Karpas-422 (cell line): ENCODE measurements at regions not wholly inside any gene's neighbourhood (a gene's known extent, or its start where the extent isn't known, plus 50 kb on each side); places are given as distances from the start of the nearest gene placed in this dataset.

Experiments
- DNase-seq: peaks from one replicate; pipeline ENCODE4 v3.0.0-alpha.2; 2015
- H2AFZ ChIP-seq: fragments of 200-600 bp; sonication (generic); 2 replicates; pipeline ENCODE4 v1.6.1; 2014; ENCODE audit warnings: antibody characterized with exemption, low read length, mixed read lengths
- H3K27ac ChIP-seq: fragments of 200-600 bp; sonication (generic); 2 replicates; pipeline ENCODE4 v1.5.1; 2014; ENCODE audit warnings: mild to moderate bottlenecking, low read length, moderate library complexity
- H3K27me3 ChIP-seq: fragments of 200-600 bp; sonication (generic); 2 replicates; pipeline ENCODE4 v1.6.1; 2014; ENCODE audit warnings: low read length, mixed read lengths
- H3K36me3 ChIP-seq: fragments of 200-600 bp; sonication (generic); 2 replicates; pipeline ENCODE4 v1.6.1; 2014; ENCODE audit warnings: low read length, mixed read lengths; ENCODE audit not compliant: insufficient read depth
- H3K4me1 ChIP-seq: fragments of 200-600 bp; sonication (generic); 2 replicates; pipeline ENCODE4 v1.6.1; 2014; ENCODE audit warnings: mild to moderate bottlenecking, low read length, mixed read lengths
- H3K4me2 ChIP-seq: fragments of 200-600 bp; sonication (generic); 2 replicates; pipeline ENCODE4 v1.6.1; 2014; ENCODE audit warnings: low read length, low read depth, mild to moderate bottlenecking; ENCODE audit not compliant: poor library complexity, severe bottlenecking
- H3K4me3 ChIP-seq: fragments of 200-600 bp; sonication (generic); 2 replicates; pipeline ENCODE4 v1.5.1; 2014; ENCODE audit warnings: mild to moderate bottlenecking, antibody characterized with exemption, low read length, mixed read lengths
- H3K79me2 ChIP-seq: fragments of 200-600 bp; sonication (generic); 2 replicates; pipeline ENCODE4 v1.6.1; 2014; ENCODE audit warnings: mild to moderate bottlenecking, low read length, mixed read lengths
- H3K9ac ChIP-seq: fragments of 200-600 bp; sonication (generic); 2 replicates; pipeline ENCODE4 v1.6.0; 2014; ENCODE audit warnings: low read length
- H3K9me2 ChIP-seq: fragments of 200-600 bp; sonication (generic), shearing (Covaris generic); replicated peaks from 2 replicates; pipeline ENCODE4 v1.6.0; 2014; ENCODE audit warnings: mild to moderate bottlenecking, low read length, moderate library complexity; ENCODE audit not compliant: insufficient read depth
- H3K9me3 ChIP-seq: fragments of 300-700, 200-600 bp; sonication (generic); 2 replicates; pipeline ENCODE4 v1.6.1; 2014; ENCODE audit warnings: low read length, mixed read lengths
- H4K20me1 ChIP-seq: fragments of 200-600 bp; sonication (generic); 2 replicates; pipeline ENCODE4 v1.6.1; 2014; ENCODE audit warnings: mild to moderate bottlenecking, antibody characterized with exemption, low read length, low read depth; ENCODE audit not compliant: insufficient read depth

- no peaks in the 10 kb centered on the region for H3K36me3 ChIP-seq
- H4K20me1 ChIP-seq = no peaks in the 10 kb centered on the region
- no peak overlapping the region for H3K4me3 ChIP-seq
- DNase-seq = no peak
- H3K9ac ChIP-seq = no peak overlapping the region
- H2AFZ ChIP-seq = no peak overlapping the region
- no peaks in the 10 kb centered on the region for H3K9me3 ChIP-seq
- H3K27ac ChIP-seq = no peak overlapping the region
- no peaks in the 10 kb centered on the region for H3K27me3 ChIP-seq
- no peaks in the 10 kb centered on the region for H3K4me1 ChIP-seq
- no peak overlapping the region for H3K4me2 ChIP-seq
- H3K79me2 ChIP-seq = no peaks in the 10 kb centered on the region
- no peaks in the 10 kb centered on the region for H3K9me2 ChIP-seq
Observed at GRCh38 chr2:147083664-147084063, 761.2 kb upstream of the ACVR2A start.

- Histone ChIP-seq H3K9me3 (no peaks in the 10 kb centered on the region), H2AFZ (no peak overlapping the region), H3K79me2 (no peaks in the 10 kb centered on the region), H3K4me1 (no peaks in the 10 kb centered on the region), H3K27ac (no peak overlapping the region), H3K4me2 (no peak overlapping the region), H3K9ac (no peak overlapping the region), H4K20me1 (no peaks in the 10 kb centered on the region), H3K36me3 (no peaks in the 10 kb centered on the region), H3K27me3 (no peaks in the 10 kb centered on the region), H3K9me2 (no peaks in the 10 kb centered on the region), H3K4me3 (no peak overlapping the region)
- peak; percentile 81 for DNase-seq
Observed at GRCh38 chr2:147082850-147083522, 761.8 kb upstream of the ACVR2A start.

- H3K79me2 ChIP-seq = no peaks in the 10 kb centered on the region
- H3K9me3 ChIP-seq = no peaks in the 10 kb centered on the region
- H3K4me1 ChIP-seq = no peaks in the 10 kb centered on the region
- no peaks in the 10 kb centered on the region for H3K36me3 ChIP-seq
- DNase-seq = no peak
- H3K27ac ChIP-seq = no peak overlapping the region
- no peak overlapping the region for H3K9ac ChIP-seq
- H4K20me1 ChIP-seq = no peaks in the 10 kb centered on the region
- no peak overlapping the region for H3K4me3 ChIP-seq
- no peaks in the 10 kb centered on the region for H3K27me3 ChIP-seq
- H3K4me2 ChIP-seq = no peak overlapping the region
- no peaks in the 10 kb centered on the region for H3K9me2 ChIP-seq
- H2AFZ ChIP-seq = no peak overlapping the region
Observed at GRCh38 chr2:147081831-147082230, 763.0 kb upstream of the ACVR2A start.

GRCh38 chr2:147076634-147077033 lies 768.2 kb upstream of the ACVR2A start:
- no peak for DNase-seq
- Histone ChIP-seq H3K4me3 (no peak overlapping the region), H3K4me2 (no peak overlapping the region), H3K9me3 (no peaks in the 10 kb centered on the region), H3K27me3 (no peaks in the 10 kb centered on the region), H3K9me2 (no peaks in the 10 kb centered on the region), H3K79me2 (no peaks in the 10 kb centered on the region), H3K4me1 (no peaks in the 10 kb centered on the region), H3K36me3 (no peaks in the 10 kb centered on the region), H3K27ac (no peak overlapping the region), H3K9ac (no peak overlapping the region), H2AFZ (no peak overlapping the region), H4K20me1 (no peaks in the 10 kb centered on the region)

GRCh38 chr2:147068071-147068470 lies 776.8 kb upstream of the ACVR2A start:
- Histone ChIP-seq H4K20me1 (no peaks in the 10 kb centered on the region), H3K27me3 (no peaks in the 10 kb centered on the region), H3K9me2 (no peaks in the 10 kb centered on the region), H2AFZ (no peak overlapping the region), H3K4me2 (no peak overlapping the region), H3K9ac (no peak overlapping the region), H3K9me3 (no peaks in the 10 kb centered on the region; the same call in 1 of the 2 replicates), H3K36me3 (no peaks in the 10 kb centered on the region), H3K4me1 (no peaks in the 10 kb centered on the region), H3K79me2 (no peaks in the 10 kb centered on the region), H3K4me3 (no peak overlapping the region), H3K27ac (no peak overlapping the region)
- no peak for DNase-seq

- H3K9ac ChIP-seq = no peak overlapping the region
Observed at GRCh38 chr2:147067136-147067535, 777.7 kb upstream of the ACVR2A start.

GRCh38 chr2:147062073-147062472 lies 782.8 kb upstream of the ACVR2A start:
- Histone ChIP-seq H3K27me3 (no peaks in the 10 kb centered on the region), H3K4me1 (no peaks in the 10 kb centered on the region), H3K9me2 (no peaks in the 10 kb centered on the region), H3K79me2 (no peaks in the 10 kb centered on the region), H3K4me2 (no peak overlapping the region), H3K9me3 (no peaks in the 10 kb centered on the region; the same call in 1 of the 2 replicates), H3K27ac (no peak overlapping the region), H3K9ac (no peak overlapping the region), H2AFZ (no peak overlapping the region), H3K36me3 (no peaks in the 10 kb centered on the region), H4K20me1 (no peaks in the 10 kb centered on the region), H3K4me3 (no peak overlapping the region)
- no peak for DNase-seq

More at GRCh38 chr2:147067136-147067535, 777.7 kb upstream of the ACVR2A start:
- no peaks in the 10 kb centered on the region for H3K27me3 ChIP-seq
- no peaks in the 10 kb centered on the region for H3K79me2 ChIP-seq
- H3K4me3 ChIP-seq = no peak overlapping the region
- no peak overlapping the region for H3K27ac ChIP-seq
- no peaks in the 10 kb centered on the region for H3K9me2 ChIP-seq
- no peak overlapping the region for H3K4me2 ChIP-seq
- no peak for DNase-seq
- H3K4me1 ChIP-seq = no peaks in the 10 kb centered on the region
- no peak overlapping the region for H2AFZ ChIP-seq
- no peaks in the 10 kb centered on the region; the same call in 1 of the 2 replicates for H3K9me3 ChIP-seq
- no peaks in the 10 kb centered on the region for H3K36me3 ChIP-seq
- H4K20me1 ChIP-seq = no peaks in the 10 kb centered on the region

- DNase-seq = no peak
- H3K27ac ChIP-seq = no peak overlapping the region
- H3K79me2 ChIP-seq = no peaks in the 10 kb centered on the region
- H3K4me1 ChIP-seq = no peaks in the 10 kb centered on the region
- no peak overlapping the region for H2AFZ ChIP-seq
- no peak overlapping the region for H3K4me3 ChIP-seq
- no peaks in the 10 kb centered on the region for H3K36me3 ChIP-seq
- no peaks in the 10 kb centered on the region; the same call in 1 of the 2 replicates for H3K9me3 ChIP-seq
- no peak overlapping the region for H3K4me2 ChIP-seq
- H3K27me3 ChIP-seq = no peaks in the 10 kb centered on the region
- no peaks in the 10 kb centered on the region for H3K9me2 ChIP-seq
- no peak overlapping the region for H3K9ac ChIP-seq
- no peaks in the 10 kb centered on the region for H4K20me1 ChIP-seq
Observed at GRCh38 chr2:147061269-147061668, 783.6 kb upstream of the ACVR2A start.
